Duodenal mucosa (tissue), 2 donors: ENCODE measurements at regions not wholly inside any gene's neighbourhood (a gene's known extent, or its start where the extent isn't known, plus 50 kb on each side); places are given as distances from the start of the nearest gene placed in this dataset.

Experiments used
- H3K27ac ChIP-seq: one replicate; pipeline ENCODE4 v1.7.0; 2013; ENCODE audit warnings: low read depth, low read length
- H3K27me3 ChIP-seq, 2 donors: one replicate each; pipeline ENCODE4 v1.7.0; 2013; ENCODE audit warnings: low read length in 2 of 2, control low read depth in 1 of 2; ENCODE audit not compliant: insufficient read depth in 2 of 2, control insufficient read depth in 1 of 2
- H3K36me3 ChIP-seq, 2 donors: one replicate each; pipeline ENCODE4 v1.7.0; 2013; ENCODE audit warnings: low read length in 2 of 2, control low read depth in 1 of 2; ENCODE audit not compliant: insufficient read depth in 2 of 2, control insufficient read depth in 1 of 2
- H3K4me1 ChIP-seq, 2 donors: one replicate each; pipeline ENCODE4 v1.7.0; 2013; ENCODE audit warnings: low read length in 2 of 2, control low read depth in 1 of 2; ENCODE audit not compliant: insufficient read depth in 2 of 2, control insufficient read depth in 1 of 2
- H3K4me3 ChIP-seq, 2 donors: one replicate each; pipeline ENCODE4 v1.7.0; 2013; ENCODE audit warnings: low read length in 2 of 2, low read depth in 1 of 2
- H3K9ac ChIP-seq, 2 donors: one replicate each; pipeline ENCODE4 v1.7.0; 2013; ENCODE audit warnings: low read length in 2 of 2, low read depth in 1 of 2
- H3K9me3 ChIP-seq, 2 donors: one replicate each; pipeline ENCODE4 v1.7.0; 2013; ENCODE audit warnings: low read length in 2 of 2, control low read depth in 1 of 2; ENCODE audit not compliant: control insufficient read depth in 1 of 2

DNA sequence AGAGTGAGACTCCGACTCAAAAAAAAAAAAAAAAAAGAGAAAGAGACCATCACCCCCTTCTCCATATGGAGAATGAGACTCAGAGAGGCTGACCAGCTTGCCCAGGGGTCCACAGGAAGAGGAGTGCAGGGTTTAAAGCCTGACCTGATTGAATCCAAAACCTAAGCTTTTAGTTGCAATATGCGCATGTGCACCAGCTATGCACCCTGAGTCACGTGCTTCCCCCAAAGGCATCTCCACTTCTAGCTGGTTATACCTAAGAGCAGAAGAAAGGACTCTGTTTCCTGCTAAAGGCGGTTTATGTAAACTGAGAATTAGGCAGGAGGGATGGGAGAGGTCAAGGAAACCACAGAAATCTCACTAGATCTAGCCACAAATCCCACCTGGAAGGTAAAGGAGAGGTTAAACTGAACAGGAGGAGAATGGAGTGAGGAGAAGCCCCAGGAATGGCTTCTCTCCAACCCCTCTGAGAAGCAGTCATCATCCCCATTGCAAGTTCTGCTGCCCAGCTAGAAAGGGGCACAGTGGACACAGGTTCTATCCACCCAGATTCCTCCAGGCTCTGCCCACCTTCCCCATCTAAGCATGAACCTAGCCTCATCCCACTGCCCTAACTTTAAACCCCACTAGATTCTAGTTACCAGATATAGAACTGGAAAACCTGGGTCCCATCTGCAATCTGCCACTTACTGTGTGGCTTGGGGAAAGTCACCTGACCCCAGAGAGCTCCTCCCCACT is 171.3 kb downstream of the ACTL7B start:
- H3K36me3 ChIP-seq = no peaks in the 10 kb centered on the region
- peaks cover 0 to 7% of the 10 kb centered on the region in 2 donors for H3K9me3 ChIP-seq
- H3K9ac ChIP-seq = no peak overlapping the region
- H3K4me3 ChIP-seq = no peak overlapping the region
- H3K27me3 ChIP-seq = no peaks in the 10 kb centered on the region
- no peaks in the 10 kb centered on the region for H3K4me1 ChIP-seq
- no peak overlapping the region for H3K27ac ChIP-seq

DNA sequence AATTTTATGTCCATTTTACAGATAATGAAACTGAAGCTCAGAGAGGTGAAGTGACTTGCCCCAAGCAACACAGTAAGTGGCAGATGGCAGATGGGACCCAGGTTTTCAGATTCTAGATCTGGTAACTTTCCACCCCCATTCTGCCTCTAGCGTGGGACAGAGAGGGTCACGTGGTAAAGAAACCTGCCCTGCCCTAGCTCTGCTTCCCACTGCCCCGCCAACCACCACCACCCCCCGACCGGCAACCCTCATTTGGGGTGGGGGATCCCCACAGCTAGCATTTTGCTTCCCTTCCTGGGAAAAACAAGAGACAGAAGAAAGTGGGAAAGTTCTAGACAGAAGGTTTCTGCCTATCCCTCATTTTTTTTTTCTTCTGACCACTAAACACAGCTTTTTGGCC is 172.5 kb downstream of the ACTL7B start:
- Histone ChIP-seq H3K27me3 (no peaks in the 10 kb centered on the region), H3K9ac (no peak overlapping the region), H3K4me1 (no peaks in the 10 kb centered on the region), H3K27ac (no peak overlapping the region), H3K9me3 (peaks cover 0 to 7% of the 10 kb centered on the region in 2 donors), H3K4me3 (no peak overlapping the region), H3K36me3 (no peaks in the 10 kb centered on the region)

DNA sequence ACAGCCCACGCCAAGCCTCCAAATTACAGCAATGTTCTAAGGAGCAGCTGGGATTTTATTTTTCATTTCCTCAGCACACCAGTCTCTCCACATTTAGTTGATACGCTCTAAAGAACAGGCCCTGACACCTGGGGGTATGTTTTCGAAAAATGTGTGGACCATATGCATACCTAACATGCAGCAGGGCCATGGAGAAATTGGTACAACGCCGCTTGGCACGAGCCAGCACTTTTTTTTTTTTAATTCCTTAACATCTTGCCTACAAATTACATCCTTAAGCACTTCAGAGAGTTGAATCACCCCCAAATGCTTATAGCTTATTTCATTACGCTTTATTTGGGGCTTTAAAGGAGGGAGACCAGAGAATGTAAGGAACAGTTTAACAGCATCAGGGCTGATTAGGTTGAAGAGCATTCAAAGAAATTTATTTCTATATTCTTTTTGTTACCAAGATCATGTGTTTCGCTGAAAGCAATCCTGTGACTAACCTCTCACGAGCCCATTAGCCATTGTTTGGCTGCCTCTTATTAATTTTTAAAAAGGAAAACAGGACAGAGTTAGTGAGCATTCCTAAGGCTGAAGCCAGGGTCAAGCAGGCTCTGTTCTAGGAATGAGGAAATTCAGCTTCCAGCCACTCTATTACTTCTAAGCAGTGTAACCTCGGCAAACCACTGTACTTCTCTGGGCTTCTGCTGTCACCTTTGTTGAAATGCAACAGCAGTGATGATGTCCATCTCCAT is 173.8 kb downstream of the ACTL7B start:
- Histone ChIP-seq H3K27ac (no peak overlapping the region), H3K4me3 (no peak overlapping the region)

DNA sequence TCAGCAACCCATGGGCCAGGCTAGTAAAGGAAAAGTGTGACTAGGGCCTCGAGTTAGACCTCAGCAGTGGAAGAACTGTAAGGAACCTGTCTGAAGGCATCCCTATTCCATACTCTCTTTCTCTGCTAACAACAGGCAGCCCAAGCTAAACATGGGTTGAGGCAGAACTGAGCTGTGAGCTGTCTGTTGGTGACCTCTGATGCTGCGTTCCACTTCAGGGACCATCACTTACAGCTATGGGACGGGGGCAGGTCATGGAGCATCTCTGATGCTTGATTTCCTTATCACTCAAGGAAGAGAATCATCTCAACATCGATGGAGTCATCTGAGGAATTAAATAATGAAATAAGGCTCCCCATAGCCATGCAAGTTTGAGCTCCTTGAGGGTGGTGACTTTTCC is 174.8 kb downstream of the ACTL7B start:
- no peaks in the 10 kb centered on the region for H3K4me1 ChIP-seq
- H3K27me3 ChIP-seq = no peaks in the 10 kb centered on the region
- no peak overlapping the region for H3K27ac ChIP-seq
- no peaks in the 10 kb centered on the region for H3K36me3 ChIP-seq
- H3K9ac ChIP-seq = no peak overlapping the region
- H3K4me3 ChIP-seq = no peak overlapping the region
- H3K9me3 ChIP-seq = no peaks in the 10 kb centered on the region

More for the DNA sequence above, 173.8 kb downstream of the ACTL7B start:
- Histone ChIP-seq H3K36me3 (no peaks in the 10 kb centered on the region), H3K4me1 (no peaks in the 10 kb centered on the region), H3K9me3 (peaks cover 0 to 7% of the 10 kb centered on the region in 2 donors), H3K27me3 (no peaks in the 10 kb centered on the region), H3K9ac (no peak overlapping the region)

DNA sequence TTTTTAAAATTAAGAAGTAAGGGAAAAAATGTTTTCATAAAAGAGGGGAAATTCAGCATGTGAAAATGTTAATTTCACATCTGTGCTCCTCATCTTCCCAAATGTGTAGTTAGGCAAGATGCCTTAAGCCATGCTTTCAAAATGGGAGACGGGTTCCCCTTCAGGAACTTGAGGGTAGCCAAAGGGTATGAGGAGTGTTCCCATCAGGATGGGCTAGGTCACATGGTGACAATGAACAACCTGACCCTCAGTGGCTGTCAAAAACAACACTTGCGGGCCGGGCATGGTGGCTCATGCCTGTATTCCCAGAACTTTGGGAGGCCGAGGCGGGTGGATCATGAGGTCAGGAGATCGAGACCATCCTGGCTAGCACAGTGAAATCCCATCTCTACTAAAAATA is 178.0 kb downstream of the ACTL7B start:
- Histone ChIP-seq H3K27ac (no peak overlapping the region), H3K36me3 (no peaks in the 10 kb centered on the region), H3K4me1 (no peaks in the 10 kb centered on the region), H3K4me3 (no peak overlapping the region), H3K27me3 (no peaks in the 10 kb centered on the region), H3K9ac (no peak overlapping the region), H3K9me3 (no peaks in the 10 kb centered on the region)

DNA sequence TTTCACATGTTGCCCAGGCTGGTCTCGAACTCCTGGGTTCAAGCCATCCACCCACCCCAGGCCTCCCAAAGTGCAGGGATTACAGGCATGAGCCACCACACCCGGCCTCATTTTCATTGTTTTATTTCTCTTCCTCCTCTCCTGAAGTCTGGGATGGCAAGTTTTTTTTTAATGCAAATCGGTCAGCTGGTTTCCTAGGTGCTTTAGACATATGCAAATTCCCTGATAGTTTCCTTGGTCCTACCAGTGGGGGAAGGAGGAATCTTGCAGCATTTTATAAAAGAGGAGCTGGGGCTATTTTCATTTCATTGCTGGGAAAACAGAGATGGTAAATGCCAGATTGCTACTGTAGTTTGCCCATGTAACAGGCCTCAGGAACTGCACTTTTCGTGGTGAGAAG is 179.4 kb downstream of the ACTL7B start:
- no peaks in the 10 kb centered on the region for H3K4me1 ChIP-seq
- H3K27ac ChIP-seq = no peak overlapping the region
- H3K36me3 ChIP-seq = no peaks in the 10 kb centered on the region
- no peak overlapping the region for H3K4me3 ChIP-seq
- H3K27me3 ChIP-seq = no peaks in the 10 kb centered on the region
- no peak overlapping the region for H3K9ac ChIP-seq
- H3K9me3 ChIP-seq = no peaks in the 10 kb centered on the region

DNA sequence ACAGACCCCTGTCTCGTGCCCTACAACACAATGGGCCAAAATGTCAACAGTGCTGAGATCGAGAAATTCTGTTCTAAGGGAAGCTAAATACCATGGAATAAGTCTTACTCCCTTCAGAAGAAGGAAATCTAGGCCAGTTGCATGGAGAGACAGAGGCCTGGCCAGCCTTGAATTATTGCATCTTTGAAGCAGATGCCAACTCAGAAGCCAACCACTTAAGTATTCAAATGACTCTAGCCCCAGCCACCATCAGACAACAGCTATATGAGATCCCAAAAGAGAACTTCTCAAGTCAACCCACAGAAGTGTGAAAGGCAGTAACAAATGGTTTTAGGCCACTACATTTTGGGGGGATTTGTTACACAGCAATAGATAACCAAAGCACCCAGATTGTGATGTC is 180.1 kb downstream of the ACTL7B start:
- Histone ChIP-seq H3K36me3 (no peaks in the 10 kb centered on the region), H3K27me3 (no peaks in the 10 kb centered on the region), H3K9me3 (no peaks in the 10 kb centered on the region), H3K9ac (no peak overlapping the region), H3K4me1 (no peaks in the 10 kb centered on the region), H3K4me3 (no peak overlapping the region), H3K27ac (no peak overlapping the region)

DNA sequence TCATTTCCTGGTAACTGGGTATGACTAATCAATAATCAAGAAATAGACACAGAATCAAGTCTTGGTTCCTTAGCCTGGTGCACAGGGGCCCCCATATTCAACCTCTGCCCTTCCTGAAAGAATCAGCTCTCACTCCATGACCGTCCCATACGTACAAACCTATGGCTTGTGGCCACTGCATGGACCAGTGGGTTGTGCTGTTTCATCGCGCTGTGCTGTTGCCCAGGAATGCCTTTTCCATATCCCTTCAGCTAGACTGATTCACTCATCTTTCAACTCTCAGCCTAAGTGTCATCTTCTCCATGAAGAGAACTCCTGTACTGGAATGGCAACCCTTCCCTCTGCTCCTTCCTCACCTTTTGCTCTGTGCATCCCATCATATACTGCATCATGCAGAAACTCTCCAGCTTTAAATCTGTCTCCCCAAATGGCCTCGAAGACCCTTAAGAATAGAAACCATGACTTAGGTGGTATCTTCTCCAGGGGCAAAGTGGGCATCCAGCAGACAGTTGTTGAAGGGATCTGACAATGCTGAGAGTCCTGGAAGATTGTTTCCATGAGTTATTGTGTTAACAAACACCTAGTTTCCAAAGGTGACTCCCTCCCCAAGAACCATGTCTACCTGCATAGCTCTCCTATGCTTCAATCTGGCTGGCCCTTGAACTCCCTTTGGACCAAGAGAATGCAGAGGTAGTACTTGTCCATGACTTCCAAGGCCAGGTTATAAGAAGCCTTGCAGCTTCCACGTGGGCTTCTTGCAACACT is 180.8 kb downstream of the ACTL7B start:
- H3K27me3 ChIP-seq = no peaks in the 10 kb centered on the region
- H3K36me3 ChIP-seq = no peaks in the 10 kb centered on the region
- H3K9me3 ChIP-seq = no peaks in the 10 kb centered on the region
- H3K9ac ChIP-seq = no peak overlapping the region
- no peak overlapping the region for H3K4me3 ChIP-seq
- no peaks in the 10 kb centered on the region for H3K4me1 ChIP-seq
- no peak overlapping the region for H3K27ac ChIP-seq

DNA sequence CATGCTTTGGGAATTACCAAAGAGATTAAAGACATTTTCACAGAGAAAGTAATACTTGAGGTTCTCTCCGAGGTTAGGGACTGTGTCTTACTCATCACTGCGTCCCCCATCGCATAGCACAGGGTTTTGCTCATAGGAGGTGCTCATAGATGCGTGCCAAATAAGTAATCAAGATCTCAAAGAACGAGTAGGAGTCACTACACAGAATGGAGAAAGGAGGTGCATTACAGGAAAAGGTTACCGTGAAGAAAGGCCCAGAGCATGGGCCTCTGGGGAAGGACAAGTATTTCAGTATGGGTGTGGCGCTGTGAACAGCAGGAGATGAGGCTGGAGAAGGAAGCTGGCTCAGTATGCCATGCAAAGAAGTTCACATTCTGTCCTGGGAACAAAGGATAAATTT is 182.4 kb downstream of the ACTL7B start:
- H3K9ac ChIP-seq = no peak overlapping the region
- H3K27ac ChIP-seq = no peak overlapping the region
- no peaks in the 10 kb centered on the region for H3K27me3 ChIP-seq
- H3K4me3 ChIP-seq = no peak overlapping the region
- H3K9me3 ChIP-seq = no peaks in the 10 kb centered on the region
- no peaks in the 10 kb centered on the region for H3K4me1 ChIP-seq
- no peaks in the 10 kb centered on the region for H3K36me3 ChIP-seq
